K562 (cell line): ENCODE measurements at regions not wholly inside any gene's neighbourhood (a gene's known extent, or its start where the extent isn't known, plus 50 kb on each side); places are given as distances from the start of the nearest gene placed in this dataset.
A peak's percentile ranks its signal among the peaks of the same experiment; 100 is the strongest.

ENCODE experiments used
- CREB3L1 ChIP-seq: fragments of 450-650 bp; IDR thresholded peaks from 2 replicates; pipeline ENCODE4 v1.6.1; 2014; ENCODE audit warnings: low read depth, mild to moderate bottlenecking, moderate library complexity, borderline replicate concordance
- DIDO1 ChIP-seq: fragments of 450-650 bp; IDR thresholded peaks from 2 replicates; pipeline ENCODE4 v1.6.1; 2016; ENCODE audit warnings: low read depth, missing biosample characterization, missing genetic modification characterization
- FOXP1 ChIP-seq: sonication (generic); formaldehyde crosslinking; IDR thresholded peaks from 2 replicates; pipeline ENCODE4 v1.8.0; 2022; ENCODE audit warnings: mild to moderate bottlenecking, missing genetic modification reagents
- GABPB1 ChIP-seq: sonication (generic); formaldehyde crosslinking; IDR thresholded peaks from 2 replicates; pipeline ENCODE4 v1.8.0; 2022; ENCODE audit warnings: mild to moderate bottlenecking, missing genetic modification reagents
- HDAC2 ChIP-seq: fragments of 450-650 bp; IDR thresholded peaks from 2 replicates; pipeline ENCODE4 v1.6.1; 2016; ENCODE audit warnings: mild to moderate bottlenecking
- REST ChIP-seq, 2 experiments: fragments of 450-650 bp; formaldehyde crosslinking in 1 of 2; IDR thresholded peaks; 2 replicates each; pipeline versions ENCODE4 v1.4.0 to v1.6.1; 2014 to 2020; ENCODE audit warnings: mild to moderate bottlenecking in 2 of 2, borderline replicate concordance in 1 of 2, low read depth in 1 of 2
- USF1 ChIP-seq: sonication (generic); formaldehyde crosslinking; IDR thresholded peaks from 2 replicates; pipeline ENCODE4 v1.9.0; 2022; ENCODE audit warnings: mild to moderate bottlenecking, missing genetic modification reagents
- ZC3H11A ChIP-seq: IDR thresholded peaks from 2 replicates; pipeline ENCODE4 v1.6.1; 2012; ENCODE audit warnings: low read depth, low read length, improper control_type of control experiment
- ZFP30 ChIP-seq: fragments of 250-450 bp; sonication (Bioruptor Pico); IDR thresholded peaks from 2 replicates; pipeline ENCODE4 v1.8.0; 2022; ENCODE audit warnings: moderate library complexity, mild to moderate bottlenecking, inconsistent platforms, borderline replicate concordance
- ZNF121 ChIP-seq: sonication (generic); formaldehyde crosslinking; conservative IDR thresholded peaks from 2 replicates; pipeline ENCODE4 v1.8.0; 2022; ENCODE audit warnings: missing genetic modification reagents
- ZNF274 ChIP-seq: IDR thresholded peaks from 2 replicates; pipeline ENCODE4 v1.6.1; 2011; ENCODE audit warnings: low read depth, mild to moderate bottlenecking, low read length, moderate library complexity, borderline replicate concordance
- ZNF668 ChIP-seq: fragments of 250-450 bp; sonication (Bioruptor Pico); IDR thresholded peaks from 2 replicates; pipeline ENCODE4 v1.8.0; 2022; ENCODE audit warnings: mild to moderate bottlenecking, inconsistent platforms
- ZNF76 ChIP-seq: fragments of 250-450 bp; sonication (Bioruptor Pico); IDR thresholded peaks from 2 replicates; pipeline ENCODE4 v1.4.0; 2020; ENCODE audit warnings: mild to moderate bottlenecking, moderate library complexity, borderline replicate concordance

GRCh38 chr2:9770308-9771100 lies 72.8 kb upstream of the TAF1B start (continued):
- TF ChIP-seq REST (IDR thresholded peaks at IDR 0.05; ENCODE audit: borderline replicate concordance) (peak; percentile 52; the same call in 1 of the 2 replicates), REST (CRISPR knock-in tag; IDR thresholded peaks at IDR 0.05; ENCODE audit: low read depth) (no peak), ZNF274 (no peak), HDAC2 (0 out of 2 replicates have a peak, but pooled peaks have one; percentile 32), DIDO1 (tag) (no peak), ZNF668 (CRISPR knock-in tag) (no peak), ZFP30 (CRISPR knock-in tag) (no peak), ZNF121 (CRISPR knock-in tag) (no peak), USF1 (CRISPR knock-in tag) (0 out of 2 replicates have a peak, but pooled peaks have one; percentile 8), GABPB1 (CRISPR knock-in tag) (peak; percentile 23; the same call in 1 of the 2 replicates), CREB3L1 (no peak), ZC3H11A (no peak), ZNF76 (CRISPR knock-in tag) (no peak), FOXP1 (CRISPR knock-in tag) (no peak)
